ENCODE measurements at regions not wholly inside any gene's neighbourhood (a gene's known extent, or its start where the extent isn't known, plus 50 kb on each side); places are given as distances from the start of the nearest gene placed in this dataset.
"Not testable (repeated sequence)": the region's sequence is repeated elsewhere in the genome, so short reads cannot be mapped to it uniquely, and the experiment has no call there.

DNA sequence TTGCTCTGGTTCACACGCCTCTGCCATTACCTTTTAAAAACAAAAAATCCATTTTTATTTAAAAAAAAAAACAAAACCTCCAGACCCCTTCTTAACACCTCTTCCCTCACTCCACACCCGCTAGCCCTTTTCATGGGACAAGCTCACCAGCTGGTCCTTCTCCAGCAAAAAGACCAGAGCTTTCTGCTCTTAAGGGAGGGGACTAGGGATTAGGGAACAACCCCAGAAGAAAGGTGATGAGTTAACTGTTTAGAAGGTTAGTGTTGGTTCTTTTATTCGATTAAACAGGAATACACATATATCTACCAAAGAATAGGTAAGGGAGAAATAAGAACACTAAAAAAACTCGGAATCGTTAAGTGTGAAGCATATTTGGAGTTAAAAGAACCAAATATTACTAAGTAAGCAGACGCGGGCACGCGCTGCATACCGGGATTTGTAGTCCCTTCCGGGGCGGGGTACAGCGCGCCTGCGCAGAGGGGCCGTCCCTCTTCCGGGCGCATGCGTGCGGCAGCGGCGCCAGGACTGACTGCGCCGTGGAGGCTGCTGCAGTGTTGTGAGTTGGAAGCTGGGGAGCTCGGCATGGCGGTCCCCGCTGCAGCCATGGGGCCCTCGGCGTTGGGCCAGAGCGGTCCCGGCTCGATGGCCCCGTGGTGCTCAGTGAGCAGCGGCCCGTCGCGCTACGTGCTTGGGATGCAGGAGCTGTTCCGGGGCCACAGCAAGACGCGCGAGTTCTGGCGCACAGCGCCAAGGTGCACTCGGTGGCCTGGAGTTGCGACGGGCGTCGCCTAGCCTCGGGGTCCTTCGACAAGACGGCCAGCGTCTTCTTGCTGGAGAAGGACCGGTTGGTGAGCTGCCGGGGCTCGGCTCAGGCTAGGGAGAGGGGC, 92.6 kb upstream of the FAM153A start:
- not testable (repeated sequence) for TF ChIP-seq OSR1 (CRISPR knock-in tag; IDR thresholded peaks at IDR 0.05); ZFP30 (CRISPR knock-in tag; IDR thresholded peaks at IDR 0.05); RARB (CRISPR knock-in tag; IDR thresholded peaks at IDR 0.05); ARNTL (CRISPR knock-in tag; IDR thresholded peaks at IDR 0.05; ENCODE audit: borderline replicate concordance, low read depth); GLIS3 (CRISPR knock-in tag; IDR thresholded peaks at IDR 0.05); SNAI2 (CRISPR knock-in tag; IDR thresholded peaks at IDR 0.05); PPARA (CRISPR knock-in tag; IDR thresholded peaks at IDR 0.05; ENCODE audit: borderline replicate concordance); ZNF8 (CRISPR knock-in tag; IDR thresholded peaks at IDR 0.05); TCF4 (CRISPR knock-in tag; IDR thresholded peaks at IDR 0.05; ENCODE audit: borderline replicate concordance); CSDC2 (CRISPR knock-in tag; IDR thresholded peaks at IDR 0.05); TOX (CRISPR knock-in tag; IDR thresholded peaks at IDR 0.05; ENCODE audit: borderline replicate concordance)
- TF ChIP-seq, protein P1, sequence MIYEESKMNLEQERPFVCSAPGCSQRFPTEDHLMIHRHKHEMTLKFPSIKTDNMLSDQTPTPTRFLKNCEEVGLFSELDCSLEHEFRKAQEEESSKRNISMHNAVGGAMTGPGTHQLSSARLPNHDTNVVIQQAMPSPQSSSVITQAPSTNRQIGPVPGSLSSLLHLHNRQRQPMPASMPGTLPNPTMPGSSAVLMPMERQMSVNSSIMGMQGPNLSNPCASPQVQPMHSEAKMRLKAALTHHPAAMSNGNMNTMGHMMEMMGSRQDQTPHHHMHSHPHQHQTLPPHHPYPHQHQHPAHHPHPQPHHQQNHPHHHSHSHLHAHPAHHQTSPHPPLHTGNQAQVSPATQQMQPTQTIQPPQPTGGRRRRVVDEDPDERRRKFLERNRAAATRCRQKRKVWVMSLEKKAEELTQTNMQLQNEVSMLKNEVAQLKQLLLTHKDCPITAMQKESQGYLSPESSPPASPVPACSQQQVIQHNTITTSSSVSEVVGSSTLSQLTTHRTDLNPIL (CRISPR knock-in tag; IDR thresholded peaks at IDR 0.05; ENCODE audit: low read depth): not testable (repeated sequence)
- TF ChIP-seq, protein P2, sequence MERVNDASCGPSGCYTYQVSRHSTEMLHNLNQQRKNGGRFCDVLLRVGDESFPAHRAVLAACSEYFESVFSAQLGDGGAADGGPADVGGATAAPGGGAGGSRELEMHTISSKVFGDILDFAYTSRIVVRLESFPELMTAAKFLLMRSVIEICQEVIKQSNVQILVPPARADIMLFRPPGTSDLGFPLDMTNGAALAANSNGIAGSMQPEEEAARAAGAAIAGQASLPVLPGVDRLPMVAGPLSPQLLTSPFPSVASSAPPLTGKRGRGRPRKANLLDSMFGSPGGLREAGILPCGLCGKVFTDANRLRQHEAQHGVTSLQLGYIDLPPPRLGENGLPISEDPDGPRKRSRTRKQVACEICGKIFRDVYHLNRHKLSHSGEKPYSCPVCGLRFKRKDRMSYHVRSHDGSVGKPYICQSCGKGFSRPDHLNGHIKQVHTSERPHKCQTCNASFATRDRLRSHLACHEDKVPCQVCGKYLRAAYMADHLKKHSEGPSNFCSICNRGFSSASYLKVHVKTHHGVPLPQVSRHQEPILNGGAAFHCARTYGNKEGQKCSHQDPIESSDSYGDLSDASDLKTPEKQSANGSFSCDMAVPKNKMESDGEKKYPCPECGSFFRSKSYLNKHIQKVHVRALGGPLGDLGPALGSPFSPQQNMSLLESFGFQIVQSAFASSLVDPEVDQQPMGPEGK (CRISPR knock-in tag; IDR thresholded peaks at IDR 0.05; ENCODE audit: borderline replicate concordance): not testable (repeated sequence)
- TF ChIP-seq, protein P3, sequence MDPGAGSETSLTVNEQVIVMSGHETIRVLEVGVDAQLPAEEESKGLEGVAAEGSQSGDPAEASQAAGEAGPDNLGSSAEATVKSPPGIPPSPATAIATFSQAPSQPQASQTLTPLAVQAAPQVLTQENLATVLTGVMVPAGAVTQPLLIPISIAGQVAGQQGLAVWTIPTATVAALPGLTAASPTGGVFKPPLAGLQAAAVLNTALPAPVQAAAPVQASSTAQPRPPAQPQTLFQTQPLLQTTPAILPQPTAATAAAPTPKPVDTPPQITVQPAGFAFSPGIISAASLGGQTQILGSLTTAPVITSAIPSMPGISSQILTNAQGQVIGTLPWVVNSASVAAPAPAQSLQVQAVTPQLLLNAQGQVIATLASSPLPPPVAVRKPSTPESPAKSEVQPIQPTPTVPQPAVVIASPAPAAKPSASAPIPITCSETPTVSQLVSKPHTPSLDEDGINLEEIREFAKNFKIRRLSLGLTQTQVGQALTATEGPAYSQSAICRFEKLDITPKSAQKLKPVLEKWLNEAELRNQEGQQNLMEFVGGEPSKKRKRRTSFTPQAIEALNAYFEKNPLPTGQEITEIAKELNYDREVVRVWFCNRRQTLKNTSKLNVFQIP (CRISPR knock-in tag; IDR thresholded peaks at IDR 0.05; ENCODE audit: borderline replicate concordance, low read depth): not testable (repeated sequence)
